Liver (tissue), 7 donors: ENCODE measurements at regions not wholly inside any gene's neighbourhood (a gene's known extent, or its start where the extent isn't known, plus 50 kb on each side); places are given as distances from the start of the nearest gene placed in this dataset.

ENCODE experiments used
- DNase-seq: peaks from one replicate; pipeline ENCODE4 v3.0.0-alpha.2; 2017; ENCODE audit warnings: low spot score
- H3K27ac ChIP-seq, 2 donors: one replicate each; pipeline ENCODE4 v1.7.0; 2013; ENCODE audit warnings: inconsistent platforms in 2 of 2, low read length in 2 of 2, control low read depth in 1 of 2, low read depth in 1 of 2, mild to moderate bottlenecking in 1 of 2
- H3K27me3 ChIP-seq, 4 donors: one replicate each; pipeline versions ENCODE4 v1.6.1 to v1.7.0; 2013; ENCODE audit warnings: low read length in 3 of 4, inconsistent platforms in 1 of 4, mild to moderate bottlenecking in 1 of 4, moderate library complexity in 1 of 4; ENCODE audit not compliant: control insufficient read depth in 4 of 4, insufficient read depth in 4 of 4
- H3K36me3 ChIP-seq, 4 donors: one replicate each; pipeline versions ENCODE4 v1.6.1 to v1.7.0; 2013; ENCODE audit warnings: low read length in 3 of 4, mild to moderate bottlenecking in 3 of 4, low read depth in 1 of 4, moderate library complexity in 1 of 4; ENCODE audit not compliant: control insufficient read depth in 4 of 4, insufficient read depth in 3 of 4
- H3K4me1 ChIP-seq, 4 donors: one replicate each; pipeline versions ENCODE4 v1.6.1 to v1.7.0; 2013; ENCODE audit warnings: low read length in 3 of 4, mild to moderate bottlenecking in 3 of 4, moderate library complexity in 1 of 4; ENCODE audit not compliant: control insufficient read depth in 4 of 4, insufficient read depth in 4 of 4
- H3K4me3 ChIP-seq, 3 donors: one replicate each; pipeline versions ENCODE4 v1.6.1 to v1.7.0; 2013; ENCODE audit warnings: low read length in 3 of 3, control low read depth in 1 of 3, low read depth in 1 of 3, mild to moderate bottlenecking in 1 of 3
- H3K9ac ChIP-seq, 2 donors: one replicate each; pipeline ENCODE4 v1.7.0; 2013; ENCODE audit warnings: low read length in 2 of 2, mild to moderate bottlenecking in 2 of 2, moderate library complexity in 2 of 2, control low read depth in 1 of 2, low read depth in 1 of 2
- H3K9me3 ChIP-seq, 4 donors: one replicate each; pipeline versions ENCODE4 v1.6.1 to v1.7.0; 2013; ENCODE audit warnings: low read length in 3 of 4; ENCODE audit not compliant: control insufficient read depth in 4 of 4
- FOXA2 ChIP-seq: IDR thresholded peaks from 2 replicates; pipeline ENCODE4 v1.6.1; 2016; ENCODE audit warnings: antibody characterized with exemption
- GABPA ChIP-seq, 2 donors: IDR thresholded peaks in 1 of 2; conservative IDR thresholded peaks in 1 of 2; 2 replicates each; pipeline ENCODE4 v1.6.1; 2016; ENCODE audit warnings: antibody characterized with exemption in 2 of 2, mild to moderate bottlenecking in 1 of 2, moderate library complexity in 1 of 2
- HNF4A ChIP-seq, 2 donors: conservative IDR thresholded peaks; 2 replicates each; pipeline ENCODE4 v1.6.1; 2016; ENCODE audit warnings: antibody characterized with exemption in 2 of 2, mild to moderate bottlenecking in 2 of 2
- HNF4G ChIP-seq: IDR thresholded peaks from 2 replicates; pipeline ENCODE4 v1.6.1; 2016; ENCODE audit warnings: antibody characterized with exemption
- JUND ChIP-seq, 2 donors: IDR thresholded peaks; 2 replicates each; pipeline ENCODE4 v1.6.1; 2016; ENCODE audit warnings: antibody characterized with exemption in 2 of 2
- NR2F2 ChIP-seq: IDR thresholded peaks from 2 replicates; pipeline ENCODE4 v1.6.1; 2016; ENCODE audit warnings: antibody characterized with exemption
- RAD21 ChIP-seq, 2 donors: IDR thresholded peaks; 2 replicates each; pipeline ENCODE4 v1.6.1; 2016; ENCODE audit warnings: antibody characterized with exemption in 2 of 2, mild to moderate bottlenecking in 2 of 2
- REST ChIP-seq: IDR thresholded peaks from 2 replicates; pipeline ENCODE4 v1.6.1; 2016; ENCODE audit warnings: antibody characterized with exemption, mild to moderate bottlenecking
- RXRA ChIP-seq, 2 donors: IDR thresholded peaks; 2 replicates each; pipeline ENCODE4 v1.6.1; 2017 to 2018; ENCODE audit warnings: antibody characterized with exemption in 2 of 2, mild to moderate bottlenecking in 1 of 2
- SP1 ChIP-seq: IDR thresholded peaks from 2 replicates; pipeline ENCODE4 v1.6.1; 2018; ENCODE audit warnings: antibody characterized with exemption, mild to moderate bottlenecking
- TAF1 ChIP-seq: conservative IDR thresholded peaks from 2 replicates; pipeline ENCODE4 v1.6.1; 2016; ENCODE audit warnings: antibody characterized with exemption, mild to moderate bottlenecking
- YY1 ChIP-seq: IDR thresholded peaks from 2 replicates; pipeline ENCODE4 v1.6.1; 2016; ENCODE audit warnings: antibody characterized with exemption, mild to moderate bottlenecking
- ZBTB33 ChIP-seq: IDR thresholded peaks from 2 replicates; pipeline ENCODE4 v1.6.1; 2016; ENCODE audit warnings: antibody characterized with exemption
- WGBS: extraction: QIAGEN DNeasy Blood & Tissue Kit; methylation state at CpG from one replicate; pipeline ENCODE4 v1.1.7; 2013; 5-methylcytosine and 5-hydroxymethylcytosine counted together
- donor health status: healthy.
- donor health status: healthy.
- donor health status: healthy.
- donor health status: healthy.

- Histone ChIP-seq H3K27me3 (no peaks in the 10 kb centered on the region), H3K4me1 (no peaks in the 10 kb centered on the region), H3K36me3 (no peaks in the 10 kb centered on the region), H3K27ac (no peak overlapping the region), H3K4me3 (no peak overlapping the region), H3K9me3 (no peaks in the 10 kb centered on the region), H3K9ac (no peak overlapping the region)
- WGBS: 80% methylated on average over 2 of the region's 2 CpGs
- DNase-seq: no peak
- TF ChIP-seq HNF4A (conservative IDR thresholded peaks at IDR 0.05): no peak
- no peak for TF ChIP-seq YY1
- TF ChIP-seq SP1: no peak
- TF ChIP-seq NR2F2: no peak
- TF ChIP-seq GABPA (IDR thresholded peaks at IDR 0.05 in 1 of 2, conservative IDR thresholded peaks at IDR 0.05 in 1 of 2): no peak
- TF ChIP-seq TAF1: no peak
- TF ChIP-seq RAD21 (IDR thresholded peaks at IDR 0.05): no peak
- TF ChIP-seq JUND (IDR thresholded peaks at IDR 0.05): no peak
Measured at GRCh38 chr2:81328968-81329367, 1024.4 kb upstream of the LRRTM1 start.

- H3K4me1 ChIP-seq: no peaks in the 10 kb centered on the region
Measured at GRCh38 chr2:81327911-81328310, 1023.4 kb upstream of the LRRTM1 start.

More at GRCh38 chr2:81327911-81328310, 1023.4 kb upstream of the LRRTM1 start:
- Histone ChIP-seq H3K36me3 (no peaks in the 10 kb centered on the region), H3K27me3 (no peaks in the 10 kb centered on the region), H3K27ac (no peak overlapping the region), H3K4me3 (no peak overlapping the region), H3K9ac (no peak overlapping the region), H3K9me3 (no peaks in the 10 kb centered on the region)
- no peak for DNase-seq
- TF ChIP-seq JUND (IDR thresholded peaks at IDR 0.05): no peak
- TF ChIP-seq GABPA (IDR thresholded peaks at IDR 0.05 in 1 of 2, conservative IDR thresholded peaks at IDR 0.05 in 1 of 2): no peak
- no peak for TF ChIP-seq ZBTB33
- TF ChIP-seq RXRA (IDR thresholded peaks at IDR 0.05): no peak
- TF ChIP-seq TAF1: no peak
- TF ChIP-seq REST: no peak
- no peak for TF ChIP-seq YY1
- TF ChIP-seq FOXA2: no peak
- no peak for TF ChIP-seq HNF4G
